HPDE6-E6E7 (cell line): ENCODE measurements at regions not wholly inside any gene's neighbourhood (a gene's known extent, or its start where the extent isn't known, plus 50 kb on each side); places are given as distances from the start of the nearest gene placed in this dataset.

Source experiments
- DNase-seq: peaks from one replicate; pipeline ENCODE4 v3.0.0; 2011; ENCODE audit warnings: missing footprints; ENCODE audit errors: extremely low spot score

DNA sequence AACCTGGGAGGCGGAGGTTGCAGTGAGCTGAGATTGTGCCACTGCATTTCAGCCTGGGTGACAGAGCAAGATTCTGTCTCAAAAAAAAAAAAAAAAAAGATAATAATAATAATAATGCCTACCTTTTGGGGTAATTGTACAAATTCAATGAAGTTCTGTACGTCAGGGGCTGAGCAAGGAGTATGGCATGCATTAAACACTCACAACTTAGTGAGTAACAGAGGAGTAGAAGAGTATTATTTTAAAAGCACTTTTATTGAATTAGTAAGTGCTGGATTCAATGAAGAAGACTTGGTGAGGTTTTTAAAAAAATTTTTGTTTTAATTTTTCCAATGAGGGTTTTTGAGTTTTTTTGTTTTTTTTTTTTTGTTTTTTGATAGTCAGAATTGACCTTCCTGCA is 783.6 kb upstream of the TBX3 start:
- no peak for DNase-seq

- DNase-seq, result no peak
Observed at GRCh38 chr12:115466076-115466475, 782.1 kb upstream of the TBX3 start.

- DNase-seq, result no peak
Observed at GRCh38 chr12:115464661-115465060, 780.7 kb upstream of the TBX3 start.

DNA sequence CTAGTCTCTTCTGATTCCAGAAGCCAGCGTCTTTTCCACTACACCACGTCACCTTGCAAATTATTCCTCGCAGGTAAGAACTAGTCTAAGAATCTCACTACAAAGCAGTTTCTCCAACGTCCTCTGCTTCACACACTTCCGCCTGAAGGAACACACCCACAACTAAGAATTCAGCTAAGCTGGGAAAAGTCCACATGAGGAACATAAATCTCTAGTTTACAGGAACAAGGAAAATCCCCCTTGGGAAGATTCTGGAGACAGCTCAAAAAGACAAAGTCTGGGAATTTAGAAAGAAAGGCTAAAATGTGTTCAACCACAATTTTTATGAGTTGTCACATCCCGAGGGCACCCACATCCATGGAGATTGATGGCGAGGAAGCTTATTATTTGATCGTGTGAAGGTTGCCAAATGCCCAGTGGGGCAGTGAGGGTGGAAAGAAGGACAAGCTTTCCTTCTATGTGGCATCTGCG is 780.2 kb upstream of the TBX3 start:
- no peak for DNase-seq

GRCh38 chr12:115461401-115461800 is 777.4 kb upstream of the TBX3 start:
- DNase-seq, result no peak

- no peak for DNase-seq
Observed at GRCh38 chr12:115457798-115458197, 773.8 kb upstream of the TBX3 start.

DNA sequence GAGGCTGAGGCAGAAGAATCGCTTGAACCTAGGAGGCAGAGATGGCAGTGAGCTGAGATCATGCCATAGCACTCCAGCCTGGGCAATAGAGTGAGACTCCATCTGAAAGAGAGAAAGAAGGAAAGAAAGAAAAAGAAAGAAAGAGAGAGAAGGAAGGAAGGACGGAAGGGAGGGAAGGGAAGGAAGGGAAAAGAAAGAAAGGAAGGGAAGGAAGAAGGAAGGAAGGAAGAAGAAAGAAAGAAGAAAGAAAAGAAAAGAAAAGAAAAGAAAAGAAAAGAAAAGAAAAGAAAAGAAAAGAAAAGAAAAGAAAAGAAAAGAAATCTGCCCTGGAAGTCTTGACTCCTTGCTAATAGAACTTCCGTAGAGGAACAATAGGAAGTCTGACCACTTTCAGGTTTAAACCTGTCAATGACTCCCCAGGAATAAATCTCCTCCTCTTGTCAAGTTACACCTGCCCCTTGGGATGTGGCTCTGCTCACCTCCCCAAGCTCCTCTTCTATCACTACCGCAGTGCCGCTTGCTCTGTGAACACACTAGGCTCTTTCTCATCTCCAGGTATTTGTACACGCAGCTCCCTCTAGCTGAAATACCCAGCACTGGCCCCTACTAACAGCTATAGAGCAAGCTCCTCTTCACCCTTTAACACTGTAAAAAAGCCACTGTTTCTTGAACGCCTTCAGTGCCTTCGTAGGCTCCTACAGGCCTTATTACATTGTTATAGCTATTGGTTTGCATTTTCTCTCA is 773.1 kb upstream of the TBX3 start:
- peak; percentile 1 for DNase-seq

DNA sequence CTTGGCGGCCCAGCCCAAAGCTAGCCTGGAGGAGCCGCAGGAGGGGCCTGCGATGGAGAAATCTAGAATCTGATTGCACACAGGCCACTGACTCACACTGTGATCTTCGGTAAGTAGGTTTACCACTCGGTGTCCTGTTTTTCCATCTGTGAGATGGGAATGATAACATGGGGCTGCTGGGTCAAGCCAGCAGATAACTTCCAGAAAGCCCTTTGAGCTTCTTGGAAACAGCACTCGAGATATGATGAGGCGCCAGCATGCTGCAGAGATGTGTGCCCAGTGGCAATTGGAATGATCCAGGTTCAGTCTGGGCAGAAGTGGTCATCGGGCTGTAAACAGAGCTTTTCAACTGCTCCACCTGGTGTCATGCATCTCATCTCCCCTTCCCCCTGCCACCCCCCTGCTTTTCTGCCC is 771.3 kb upstream of the TBX3 start:
- DNase-seq, result no peak

GRCh38 chr12:115452751-115453281 is 768.8 kb upstream of the TBX3 start:
- no peak for DNase-seq

DNA sequence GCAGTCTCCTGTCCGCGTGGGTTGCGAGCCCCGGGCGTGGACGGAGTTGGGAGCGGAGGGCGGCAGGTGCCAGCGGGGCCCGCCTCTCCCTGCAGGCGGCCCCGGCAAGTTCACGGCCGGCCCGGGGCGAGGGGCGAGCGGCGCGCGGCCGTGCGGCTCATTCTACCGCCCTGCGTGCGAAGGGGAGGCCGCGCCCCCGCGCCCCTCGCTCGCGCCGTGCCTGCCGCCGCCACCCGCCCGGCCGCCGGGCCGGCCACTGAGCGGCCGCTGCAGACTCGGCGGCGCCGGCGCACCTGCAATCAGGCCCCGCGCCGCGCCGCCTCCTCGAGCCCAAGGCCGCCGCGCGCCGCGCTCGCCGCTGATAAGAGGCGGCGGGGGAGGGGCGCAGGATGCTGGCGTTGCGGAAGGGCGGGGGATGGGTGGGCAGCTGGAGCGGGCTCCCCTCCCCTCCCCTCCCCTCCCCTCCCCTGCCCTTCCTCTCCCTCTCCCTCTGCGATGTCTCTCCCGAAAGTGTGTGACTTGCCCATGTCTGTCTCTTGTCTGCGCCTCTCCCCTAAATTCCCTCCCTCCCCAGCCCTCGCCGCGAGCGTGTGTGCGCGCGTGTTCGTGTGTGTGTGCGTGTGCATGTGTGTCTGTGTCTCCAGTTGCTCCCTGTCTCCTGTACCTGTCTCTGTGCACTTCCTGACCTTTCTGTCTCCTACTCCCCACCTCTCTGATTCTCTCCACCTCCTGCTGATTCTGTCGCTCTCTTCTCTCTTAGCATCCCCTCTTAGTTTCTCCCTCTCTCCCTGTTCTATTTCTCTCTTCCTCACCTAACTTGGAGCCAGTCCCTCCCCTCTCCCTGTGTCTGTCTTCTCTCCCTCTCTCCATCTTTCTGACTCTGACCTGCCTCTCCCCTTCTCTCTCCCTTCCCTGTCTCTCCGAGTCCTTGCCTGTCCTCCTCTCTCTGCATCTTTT is 768.1 kb upstream of the TBX3 start:
- DNase-seq, result no peak

DNA sequence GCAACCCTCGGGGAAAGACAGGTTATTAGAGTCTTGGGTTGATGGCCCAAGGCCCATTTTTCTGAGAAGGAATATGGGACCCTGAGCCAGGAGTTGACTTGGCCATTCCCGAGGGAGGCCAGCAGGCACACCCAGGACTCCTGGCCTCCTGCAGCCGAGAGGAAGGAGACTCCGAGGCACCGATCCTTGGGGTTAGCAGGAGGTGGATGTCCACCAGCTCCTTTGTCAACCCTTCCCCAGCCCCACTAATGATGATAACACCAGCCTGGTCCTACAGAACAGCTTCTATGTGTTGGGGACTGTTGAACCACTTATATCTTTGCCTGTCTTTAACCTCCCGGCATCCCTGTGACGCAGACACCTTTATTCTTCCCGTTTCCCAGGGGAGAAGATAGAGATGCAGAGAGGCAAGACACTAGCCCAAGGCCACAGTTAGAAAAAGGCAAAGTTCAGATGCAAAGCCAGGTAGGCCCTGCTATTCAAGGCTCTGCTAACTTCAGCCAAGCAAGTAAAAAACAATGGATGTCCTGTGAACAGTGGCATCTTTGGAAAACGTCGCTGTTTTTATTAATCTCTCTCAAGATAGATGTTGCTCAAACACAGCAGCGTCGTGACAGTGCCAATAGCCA is 767.3 kb upstream of the TBX3 start:
- DNase-seq, result no peak

- no peak for DNase-seq
Observed at GRCh38 chr12:115450710-115451109, 766.7 kb upstream of the TBX3 start.

DNA sequence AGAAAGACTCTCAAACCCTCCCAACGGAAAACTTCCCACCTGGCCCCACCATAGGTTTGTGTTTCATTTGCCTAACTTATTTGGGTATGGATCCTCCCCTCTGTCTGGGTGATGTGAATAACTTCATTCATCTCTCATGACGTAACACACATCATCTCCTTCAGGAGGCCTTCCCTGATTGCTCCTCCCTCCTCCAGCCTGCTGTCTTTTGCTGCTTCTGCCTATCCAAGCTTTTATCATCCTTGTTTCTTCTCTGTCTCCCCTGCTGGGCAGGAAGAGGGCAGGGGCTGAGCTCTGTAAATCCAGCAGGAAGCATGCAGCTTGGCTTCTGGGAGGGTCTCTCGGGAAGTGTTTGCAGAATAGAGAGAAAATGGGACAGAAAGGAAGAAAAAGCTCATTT is 766.0 kb upstream of the TBX3 start:
- no peak for DNase-seq

DNA sequence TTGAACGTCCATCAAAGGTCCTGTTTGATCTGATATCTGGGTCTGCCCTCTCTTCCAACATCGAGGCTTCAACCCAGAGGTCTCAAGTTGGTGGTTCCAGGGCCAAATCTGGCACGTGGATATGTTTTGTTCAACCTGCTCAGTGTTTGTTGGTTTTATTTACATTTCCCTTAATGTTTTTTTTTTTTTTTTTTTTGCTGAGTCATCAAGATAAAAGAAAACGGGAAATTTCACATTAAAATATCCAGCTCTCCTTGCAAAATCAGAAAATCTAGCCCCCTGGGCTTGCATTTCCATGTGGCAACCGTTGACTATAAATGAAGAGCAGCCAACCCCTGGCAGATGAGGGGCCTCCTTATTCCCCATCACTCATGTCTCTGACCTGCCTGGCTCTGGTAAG is 765.6 kb upstream of the TBX3 start:
- no peak for DNase-seq

DNA sequence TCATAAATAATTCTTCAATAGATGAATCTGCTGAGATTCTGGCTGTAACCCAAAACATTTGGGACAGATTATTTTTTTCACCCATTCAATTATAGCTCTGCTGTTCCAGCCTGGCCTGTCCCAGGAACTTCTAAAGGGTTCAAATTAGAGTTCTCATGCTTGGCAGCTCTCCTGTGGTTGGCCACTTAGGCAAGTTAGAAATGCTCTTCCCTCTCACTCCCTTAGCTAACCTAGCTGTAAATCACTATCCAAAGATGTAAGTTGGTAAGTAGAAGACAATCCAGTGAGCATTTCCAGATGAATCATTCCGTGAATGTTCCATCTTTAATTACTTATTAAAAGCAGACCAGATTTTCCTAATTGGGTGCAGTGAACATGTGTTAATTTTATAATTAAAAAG is 760.4 kb upstream of the TBX3 start:
- DNase-seq, result no peak

DNA sequence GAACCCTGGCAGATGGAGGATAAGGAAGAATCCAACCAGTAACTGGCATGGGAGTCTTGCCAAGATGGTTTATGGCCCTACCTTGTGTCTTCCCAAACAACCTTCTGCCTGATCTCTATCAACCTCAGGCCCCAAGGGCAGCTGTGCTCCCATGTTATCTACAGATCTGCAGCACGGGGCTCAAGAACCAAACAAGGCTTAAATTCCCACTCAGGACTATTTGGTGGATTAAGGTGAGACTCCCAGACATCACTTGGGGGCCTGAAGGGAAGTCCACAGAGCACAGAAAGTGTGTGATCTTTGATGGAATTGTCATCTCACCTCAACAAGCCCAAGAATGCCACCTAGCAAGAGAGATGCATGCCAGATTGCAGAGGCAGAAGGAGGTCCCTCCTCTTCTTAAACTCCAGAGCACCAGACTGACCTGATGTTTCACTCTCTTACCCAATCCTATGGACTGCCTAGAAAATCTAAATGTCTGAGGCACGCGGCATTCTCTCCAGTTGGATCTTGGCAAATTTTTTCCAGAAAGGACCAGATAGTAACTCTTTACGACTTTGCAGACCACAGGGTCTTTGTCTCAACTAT is 759.5 kb upstream of the TBX3 start:
- no peak for DNase-seq

GRCh38 chr12:115440438-115440837 is 756.5 kb upstream of the TBX3 start:
- DNase-seq, result no peak

GRCh38 chr12:115439008-115439601 is 755.1 kb upstream of the TBX3 start:
- no peak for DNase-seq

GRCh38 chr12:115438314-115438713 is 754.3 kb upstream of the TBX3 start:
- no peak for DNase-seq

DNA sequence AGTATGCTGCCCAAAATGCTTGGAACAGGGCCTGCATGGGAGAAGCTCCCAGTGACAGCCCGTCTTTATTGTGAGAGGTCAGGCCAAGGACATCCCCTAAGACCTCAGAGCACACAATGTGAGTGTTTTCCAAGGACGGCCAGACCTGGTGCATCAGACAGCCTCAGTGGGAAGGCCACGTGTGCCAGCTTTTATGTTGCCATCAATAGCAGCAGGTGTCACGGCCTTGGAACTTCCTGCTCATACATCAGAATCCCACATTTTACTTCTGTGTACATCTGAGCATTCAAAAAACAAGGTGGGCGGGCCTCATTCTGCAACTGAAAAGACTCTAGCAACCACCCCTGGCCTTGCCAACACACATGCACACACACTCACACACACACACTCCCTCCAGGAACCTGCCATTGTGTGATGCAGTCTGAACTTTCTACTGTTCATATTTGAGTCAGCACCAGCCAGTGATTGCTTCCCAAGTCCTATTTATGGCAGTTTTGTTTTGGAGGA is 753.1 kb upstream of the TBX3 start:
- no peak for DNase-seq

DNA sequence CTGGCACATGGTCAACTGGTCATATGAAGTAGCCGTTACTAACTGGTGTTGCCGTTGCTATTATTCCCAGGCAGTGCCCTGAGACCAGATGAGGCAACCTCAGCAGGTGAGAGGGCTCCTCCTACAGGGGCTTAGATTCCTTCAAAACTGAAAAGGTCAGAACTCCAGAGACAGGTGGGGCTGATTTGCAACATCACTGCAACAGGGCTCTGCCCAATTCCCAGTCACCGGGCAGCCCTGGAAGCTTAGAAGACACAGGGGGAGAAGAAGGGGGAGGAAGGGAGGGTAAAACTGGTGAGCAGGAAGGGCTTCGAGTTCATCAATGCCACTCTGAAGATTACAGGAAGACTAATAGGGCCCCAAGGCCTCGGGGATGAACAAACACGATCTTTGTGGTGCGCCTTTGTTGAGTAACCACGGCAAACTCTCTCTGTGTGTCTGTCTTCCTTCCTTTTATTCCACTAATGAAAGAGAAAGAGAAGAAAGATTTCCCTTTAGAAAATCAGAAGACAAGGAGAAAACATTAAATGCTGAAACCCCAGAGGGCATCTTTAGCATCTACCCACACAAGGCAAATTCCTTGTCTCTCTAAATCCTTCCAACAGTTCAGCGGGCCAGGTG is 749.1 kb upstream of the TBX3 start:
- DNase-seq, result no peak
